CD4-positive, alpha-beta T cell treated with Interleukin-10 for 1 hour (primary cell): ENCODE measurements at regions not wholly inside any gene's neighbourhood (a gene's known extent, or its start where the extent isn't known, plus 50 kb on each side); places are given as distances from the start of the nearest gene placed in this dataset.
"Not testable (repeated sequence)": the region's sequence is repeated elsewhere in the genome, so short reads cannot be mapped to it uniquely, and the experiment has no call there.

Experiments used
- DNase-seq: peaks from one replicate; pipeline ENCODE4 v3.0.0-alpha.2; 2020

- no peak for DNase-seq
Observed at GRCh38 chr10:44167752-44168151, 217.1 kb downstream of the CXCL12 start.

GRCh38 chr10:44166441-44166840, 218.5 kb downstream of the CXCL12 start:
- no peak for DNase-seq

DNA sequence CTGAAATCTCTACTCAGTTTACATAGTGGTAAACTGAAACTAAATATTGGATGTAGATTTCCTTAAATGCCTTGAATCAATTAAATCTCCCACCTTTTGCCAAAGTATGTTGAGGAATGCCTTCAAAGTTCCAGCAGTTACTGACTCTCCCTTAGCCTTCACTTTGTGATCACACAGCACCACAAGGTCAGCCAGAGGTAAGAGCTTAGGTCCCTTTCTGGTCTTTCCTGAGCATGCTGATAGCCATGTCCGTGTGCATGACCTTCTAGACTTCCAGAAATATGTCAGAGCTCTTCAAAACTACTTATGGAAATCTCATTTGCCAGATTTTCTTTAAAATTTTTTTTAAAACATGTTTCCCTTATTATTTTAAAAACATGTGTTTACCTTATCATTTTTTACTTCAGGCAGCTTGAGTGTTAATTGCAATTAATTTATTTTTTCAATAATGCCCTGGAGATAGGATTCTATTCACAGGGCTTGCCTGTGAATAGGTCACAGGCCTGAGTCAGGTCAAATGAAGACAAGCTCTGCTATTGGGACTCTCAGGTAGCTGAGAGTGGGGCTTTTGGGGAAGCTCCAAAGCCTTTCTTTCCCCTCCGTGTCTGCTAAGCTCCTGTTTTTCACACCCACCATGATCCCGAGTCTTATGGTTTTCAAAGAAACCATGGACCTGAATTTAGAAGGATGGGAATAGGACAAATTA, 220.5 kb downstream of the CXCL12 start:
- no peak for DNase-seq

DNA sequence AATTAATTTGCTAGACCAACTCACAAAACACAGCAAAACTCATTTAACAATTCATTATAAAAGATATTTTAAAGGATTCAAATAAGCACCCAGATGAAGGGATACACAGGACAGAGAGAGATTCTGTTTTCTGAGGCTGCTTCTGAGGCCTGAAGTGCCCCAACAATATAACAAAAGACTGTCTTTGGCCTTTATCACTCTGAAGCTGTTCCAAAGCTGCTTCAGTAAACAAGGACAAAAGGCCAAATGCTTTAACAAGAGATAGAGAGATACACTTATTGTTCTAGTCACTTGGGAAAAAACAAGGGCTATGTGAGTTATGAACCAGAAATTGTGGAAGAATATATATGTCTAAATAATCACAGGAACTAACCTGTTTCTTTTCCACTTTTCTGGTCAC, 223.7 kb downstream of the CXCL12 start:
- no peak for DNase-seq

- no peak for DNase-seq
Observed at GRCh38 chr10:44157574-44157973, 227.3 kb downstream of the CXCL12 start.

- DNase-seq: no peak
Observed at GRCh38 chr10:44154956-44155355, 229.9 kb downstream of the CXCL12 start.

DNA sequence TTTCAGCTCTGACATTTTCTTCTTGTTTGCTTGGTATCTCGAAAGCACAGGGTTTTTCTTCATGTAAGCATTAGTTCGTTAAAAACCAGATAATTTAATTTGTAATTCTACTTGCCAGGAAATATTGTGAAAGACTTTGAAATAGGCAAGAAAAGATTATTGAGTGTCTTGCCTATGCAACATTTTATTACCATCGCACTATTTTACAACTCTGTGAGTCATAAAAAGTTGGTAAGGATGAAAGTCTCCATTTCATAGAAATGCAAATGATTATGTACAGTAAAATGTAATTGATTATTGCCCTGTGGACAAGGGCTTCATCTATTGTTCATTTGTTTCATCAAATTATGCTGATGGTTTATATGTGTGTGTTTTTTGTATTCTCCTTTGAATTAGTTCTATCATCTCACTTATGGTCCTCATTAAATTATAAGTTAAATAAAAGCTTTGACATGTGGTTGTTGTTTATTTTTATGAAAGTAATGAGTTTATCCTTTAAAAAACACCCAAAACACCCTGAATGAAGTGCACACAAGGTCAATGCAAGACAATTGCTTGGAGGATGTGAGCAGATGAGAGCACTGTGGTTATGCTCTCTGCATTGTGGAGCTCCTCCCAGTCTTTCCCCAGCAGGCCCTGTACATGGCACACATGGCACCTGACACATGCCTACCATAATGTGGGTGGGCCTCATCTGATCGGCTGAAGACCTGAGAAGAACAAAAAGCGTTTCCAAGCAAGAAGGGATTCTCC, 230.8 kb downstream of the CXCL12 start:
- no peak for DNase-seq

- no peak for DNase-seq
Observed at GRCh38 chr10:44143556-44143955, 241.3 kb downstream of the CXCL12 start.

GRCh38 chr10:44132361-44133289, 252.3 kb downstream of the CXCL12 start:
- DNase-seq: no peak

- no peak for DNase-seq
Observed at GRCh38 chr10:44126291-44126717, 258.6 kb downstream of the CXCL12 start.

DNA sequence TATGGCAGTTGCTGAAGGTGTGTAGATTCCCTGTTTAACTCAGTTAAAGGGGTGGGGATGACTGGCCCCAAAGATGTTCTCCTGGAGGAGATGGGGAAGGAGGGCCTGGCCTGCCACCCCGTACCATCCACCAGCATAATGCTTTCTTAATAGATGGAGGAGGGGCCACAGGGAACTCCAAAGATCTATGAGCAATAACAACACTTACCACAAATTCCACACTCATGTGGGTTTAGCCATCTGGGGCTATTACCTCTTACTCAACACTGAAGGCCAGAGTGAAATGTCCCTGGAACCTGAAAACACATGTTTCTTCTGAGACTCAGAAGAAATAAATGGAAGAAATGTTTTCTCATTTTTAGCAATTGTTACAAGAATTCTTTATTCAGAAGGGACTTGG, 259.0 kb downstream of the CXCL12 start:
- no peak for DNase-seq

GRCh38 chr10:44118500-44118899, 266.4 kb downstream of the CXCL12 start:
- no peak for DNase-seq

- DNase-seq: no peak
Observed at GRCh38 chr10:44116474-44116873, 268.4 kb downstream of the CXCL12 start.

DNA sequence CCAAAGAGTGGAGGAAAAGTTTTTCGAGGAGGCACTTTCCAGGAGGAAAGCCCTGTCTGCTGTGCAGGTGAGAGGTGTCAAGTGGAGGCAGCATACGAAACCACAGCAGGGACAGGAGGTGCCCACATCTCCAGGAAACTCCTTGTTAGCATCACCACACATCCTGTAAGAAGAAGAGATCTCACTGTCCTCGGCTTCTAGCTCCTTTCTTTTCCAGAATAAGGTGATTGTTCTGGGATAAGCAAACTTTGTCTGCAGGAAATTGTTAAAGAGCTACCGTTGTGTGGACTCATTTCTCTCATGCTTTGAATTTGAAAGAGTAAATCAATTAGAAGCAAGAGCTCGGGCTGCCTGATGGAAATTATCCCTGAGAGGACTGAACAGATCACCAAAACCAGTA, 269.4 kb downstream of the CXCL12 start:
- no peak for DNase-seq

DNA sequence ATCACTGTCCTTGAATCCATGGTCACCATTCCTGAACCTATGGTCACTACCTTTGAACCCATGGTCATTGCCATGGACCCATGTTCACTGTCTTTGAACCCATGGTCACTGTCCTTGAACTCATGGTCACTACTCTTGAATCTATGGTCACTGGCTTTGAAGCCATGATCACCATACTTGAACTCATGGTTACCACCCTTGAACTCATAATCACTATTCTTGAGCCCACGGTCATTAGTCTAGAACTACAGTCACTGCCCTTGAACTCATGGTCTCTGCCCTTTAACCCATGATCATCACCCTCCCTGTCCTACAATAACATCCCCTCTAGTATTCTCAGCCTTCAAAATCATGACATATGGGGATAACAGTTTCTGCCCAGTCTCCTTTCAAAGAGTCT, 270.5 kb downstream of the CXCL12 start:
- no peak for DNase-seq

GRCh38 chr10:44112280-44112679, 272.6 kb downstream of the CXCL12 start:
- not testable (repeated sequence) for DNase-seq

GRCh38 chr10:44105696-44106095, 279.2 kb downstream of the CXCL12 start:
- no peak for DNase-seq

- DNase-seq: no peak
Observed at GRCh38 chr10:44102726-44103255, 282.1 kb downstream of the CXCL12 start.

DNA sequence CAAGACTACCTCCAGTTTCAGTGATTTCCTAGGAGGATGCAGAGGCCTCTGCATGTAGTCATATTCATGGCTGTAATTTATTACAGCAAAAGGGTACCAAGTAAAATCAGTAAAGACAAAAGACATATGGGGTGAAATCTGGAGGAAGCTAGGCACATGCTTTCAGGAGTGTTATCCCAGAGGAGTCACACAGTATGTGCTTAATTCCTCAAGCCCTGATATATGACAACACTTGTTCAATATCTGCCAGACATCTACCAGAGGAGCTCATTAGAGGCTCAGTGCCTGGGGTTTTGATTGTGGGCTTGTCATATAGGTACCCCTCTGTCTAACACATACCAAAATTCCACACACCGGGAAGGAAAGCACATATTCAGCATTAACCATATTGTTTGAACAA, 283.8 kb downstream of the CXCL12 start:
- DNase-seq: no peak

DNA sequence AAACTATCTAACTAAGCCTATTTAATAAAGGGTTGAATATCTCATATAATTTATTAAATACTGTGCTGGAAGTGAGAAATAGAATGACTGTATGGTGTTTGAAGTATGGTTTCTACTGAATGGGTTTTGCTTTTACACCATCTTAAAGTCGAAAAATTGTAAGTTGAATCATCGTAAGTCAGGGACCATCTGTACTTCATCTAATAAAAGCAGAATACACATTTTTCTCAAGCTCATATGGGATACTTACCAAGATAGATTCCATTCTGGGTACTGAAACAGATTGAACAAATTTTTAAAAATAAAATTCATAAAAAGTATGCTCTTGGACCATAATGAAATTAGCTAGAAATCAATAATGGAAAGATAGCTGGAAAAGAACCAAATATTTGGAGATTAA, 285.4 kb downstream of the CXCL12 start:
- no peak for DNase-seq

DNA sequence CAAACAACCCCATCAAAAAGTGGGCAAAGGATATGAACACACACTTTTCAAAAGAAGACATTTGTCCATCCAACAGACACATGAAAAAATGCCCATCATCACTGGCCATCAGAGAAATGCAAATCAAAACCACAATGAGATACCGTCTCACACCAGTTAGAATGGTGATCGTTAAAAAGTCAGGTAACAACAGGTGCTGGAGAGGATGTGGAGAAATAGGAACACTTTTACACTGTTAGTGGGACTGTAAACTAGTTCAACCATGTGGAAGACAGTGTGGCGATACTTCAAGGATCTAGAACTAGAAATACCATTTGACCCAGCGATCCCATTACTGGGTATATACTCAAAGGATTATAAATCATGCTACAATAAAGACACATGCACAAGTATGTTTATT, 288.7 kb downstream of the CXCL12 start:
- DNase-seq: not testable (repeated sequence)

GRCh38 chr10:44089671-44090070, 295.2 kb downstream of the CXCL12 start:
- DNase-seq: no peak

DNA sequence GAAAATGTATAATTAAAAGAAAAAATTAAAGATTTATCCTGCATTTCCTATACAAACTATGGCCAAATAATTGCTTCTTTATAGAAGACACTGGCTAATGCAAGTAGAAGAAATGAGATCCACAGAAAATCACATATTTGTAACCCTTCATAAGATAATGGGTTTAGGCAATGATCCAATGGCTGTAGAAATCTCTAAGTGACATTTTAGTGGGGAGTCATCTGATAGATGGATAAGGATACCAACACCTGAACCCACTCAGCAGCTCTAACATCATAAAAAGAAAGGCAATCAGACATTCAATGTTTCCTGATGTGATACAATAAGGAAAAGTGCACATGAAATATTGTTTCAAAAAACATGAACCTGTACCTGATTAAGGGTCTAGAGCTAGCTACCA, 297.5 kb downstream of the CXCL12 start:
- no peak for DNase-seq
